ENCODE measurements at regions not wholly inside any gene's neighbourhood (a gene's known extent, or its start where the extent isn't known, plus 50 kb on each side); places are given as distances from the start of the nearest gene placed in this dataset.

DNA sequence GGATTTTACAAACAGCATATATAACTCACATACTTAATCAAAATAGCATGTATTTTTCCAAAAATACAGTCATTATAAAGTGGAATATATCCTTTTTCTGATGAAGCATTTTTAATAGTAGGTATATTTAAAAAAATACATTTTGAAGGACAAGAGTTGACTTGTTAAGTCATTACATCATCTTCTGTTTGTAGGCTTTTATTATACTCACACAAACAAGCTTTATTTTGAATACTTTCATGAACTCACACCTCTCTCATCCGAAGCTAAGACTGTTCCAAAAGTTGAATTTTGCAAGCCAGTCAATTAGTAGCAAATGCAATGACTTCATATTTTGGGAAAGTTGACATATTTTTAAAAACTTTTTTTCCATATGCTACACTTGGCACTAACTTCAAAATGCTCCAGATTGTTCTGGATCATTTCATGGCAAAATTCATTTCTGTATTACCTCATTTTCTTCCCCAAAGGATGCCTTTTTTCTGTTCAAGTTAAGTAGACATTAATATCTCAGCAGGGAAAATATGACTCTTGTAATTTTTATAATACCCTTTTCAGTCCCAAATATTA, 68.5 kb upstream of the WDR75 start:
- Histone ChIP-seq H3K79me2 (ENCODE audit: control insufficient read depth, insufficient read depth, low read length) (no peaks in the 10 kb centered on the region), H3K4me2 (ENCODE audit: control insufficient read depth, extremely low read depth, insufficient read depth, low read depth, low read length) (no peak overlapping the region), H3K4me1 (ENCODE audit: control insufficient read depth, extremely low read depth, insufficient read depth, low read length) (peaks cover 10% of the 10 kb centered on the region), H3K27me3 (ENCODE audit: control insufficient read depth, extremely low read depth, insufficient read depth, low read length) (no peaks in the 10 kb centered on the region), H3K27ac (ENCODE audit: control insufficient read depth, insufficient read depth, low read length) (no peak overlapping the region), H3K36me3 (ENCODE audit: control insufficient read depth in 2 of 2, extremely low read depth in 1 of 2, insufficient read depth in 2 of 2, low read length in 2 of 2) (no peaks in the 10 kb centered on the region), H3K9me1 (ENCODE audit: control insufficient read depth, extremely low read depth, insufficient read depth, low read length) (no peaks in the 10 kb centered on the region), H3K9ac (ENCODE audit: control insufficient read depth, extremely low read depth, insufficient read depth, low read length) (no peak overlapping the region), H3K4me3 (ENCODE audit: control insufficient read depth in 2 of 3, extremely low read depth in 1 of 3, insufficient read depth in 2 of 3, low read depth in 1 of 3, low read length in 3 of 3) (no peak overlapping the region), H4K20me1 (ENCODE audit: control insufficient read depth, extremely low read depth, insufficient read depth, low read length) (no peaks in the 10 kb centered on the region), H3K9me3 (ENCODE audit: control insufficient read depth, low read depth, low read length) (no peaks in the 10 kb centered on the region), H2AFZ (ENCODE audit: control insufficient read depth, low read length) (no peak overlapping the region)
- dilution Hi-C loops (cut with MboI; ENCODE audit: extremely low pct_ligation_motif_present, low sequenced_read_pairs) = no loop called here
- FAIRE-seq (no peak), DNase-seq (ENCODE audit: low read depth, low spot score) (no peak)
- no peak for TF ChIP-seq EZH2 (IDR thresholded peaks at IDR 0.05; ENCODE audit: low read length)
- TF ChIP-seq, protein P1, sequence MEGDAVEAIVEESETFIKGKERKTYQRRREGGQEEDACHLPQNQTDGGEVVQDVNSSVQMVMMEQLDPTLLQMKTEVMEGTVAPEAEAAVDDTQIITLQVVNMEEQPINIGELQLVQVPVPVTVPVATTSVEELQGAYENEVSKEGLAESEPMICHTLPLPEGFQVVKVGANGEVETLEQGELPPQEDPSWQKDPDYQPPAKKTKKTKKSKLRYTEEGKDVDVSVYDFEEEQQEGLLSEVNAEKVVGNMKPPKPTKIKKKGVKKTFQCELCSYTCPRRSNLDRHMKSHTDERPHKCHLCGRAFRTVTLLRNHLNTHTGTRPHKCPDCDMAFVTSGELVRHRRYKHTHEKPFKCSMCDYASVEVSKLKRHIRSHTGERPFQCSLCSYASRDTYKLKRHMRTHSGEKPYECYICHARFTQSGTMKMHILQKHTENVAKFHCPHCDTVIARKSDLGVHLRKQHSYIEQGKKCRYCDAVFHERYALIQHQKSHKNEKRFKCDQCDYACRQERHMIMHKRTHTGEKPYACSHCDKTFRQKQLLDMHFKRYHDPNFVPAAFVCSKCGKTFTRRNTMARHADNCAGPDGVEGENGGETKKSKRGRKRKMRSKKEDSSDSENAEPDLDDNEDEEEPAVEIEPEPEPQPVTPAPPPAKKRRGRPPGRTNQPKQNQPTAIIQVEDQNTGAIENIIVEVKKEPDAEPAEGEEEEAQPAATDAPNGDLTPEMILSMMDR (optimal IDR thresholded peaks at IDR 0.05 in 1 of 3, IDR thresholded peaks at IDR 0.05 in 1 of 3, conservative IDR thresholded peaks at IDR 0.05 in 1 of 3; ENCODE audit: extremely low read depth in 1 of 3, insufficient read depth in 2 of 3, low read length in 3 of 3) = no peak

DNA sequence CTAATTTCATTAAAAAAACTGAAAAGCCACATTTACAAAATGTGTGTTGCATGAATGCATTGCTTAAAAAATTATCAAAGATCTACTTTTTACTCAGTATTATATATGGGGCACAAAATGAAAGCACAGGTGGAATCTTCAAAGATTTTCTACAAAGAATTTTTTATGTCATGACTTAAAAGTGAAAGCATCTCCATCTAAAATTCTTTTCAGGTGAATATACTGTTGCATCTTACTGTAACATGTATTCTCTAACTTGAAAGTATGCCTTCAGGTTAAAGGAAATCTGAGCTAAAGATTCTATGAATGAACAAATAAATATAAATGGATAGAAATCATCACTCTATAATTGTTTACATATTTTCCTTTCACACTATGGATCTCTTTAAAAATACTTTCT, 66.8 kb upstream of the WDR75 start:
- Histone ChIP-seq H3K9ac (ENCODE audit: control insufficient read depth, extremely low read depth, insufficient read depth, low read length) (no peak overlapping the region), H2AFZ (ENCODE audit: control insufficient read depth, low read length) (no peak overlapping the region), H3K4me1 (ENCODE audit: control insufficient read depth, extremely low read depth, insufficient read depth, low read length) (peaks cover 17% of the 10 kb centered on the region), H3K27me3 (ENCODE audit: control insufficient read depth, extremely low read depth, insufficient read depth, low read length) (no peaks in the 10 kb centered on the region), H3K27ac (ENCODE audit: control insufficient read depth, insufficient read depth, low read length) (no peak overlapping the region), H3K9me3 (ENCODE audit: control insufficient read depth, low read depth, low read length) (no peaks in the 10 kb centered on the region), H3K4me3 (ENCODE audit: control insufficient read depth in 2 of 3, extremely low read depth in 1 of 3, insufficient read depth in 2 of 3, low read depth in 1 of 3, low read length in 3 of 3) (no peak overlapping the region), H3K9me1 (ENCODE audit: control insufficient read depth, extremely low read depth, insufficient read depth, low read length) (no peaks in the 10 kb centered on the region), H3K4me2 (ENCODE audit: control insufficient read depth, extremely low read depth, insufficient read depth, low read depth, low read length) (no peak overlapping the region), H4K20me1 (ENCODE audit: control insufficient read depth, extremely low read depth, insufficient read depth, low read length) (no peaks in the 10 kb centered on the region), H3K79me2 (ENCODE audit: control insufficient read depth, insufficient read depth, low read length) (no peaks in the 10 kb centered on the region), H3K36me3 (ENCODE audit: control insufficient read depth in 2 of 2, extremely low read depth in 1 of 2, insufficient read depth in 2 of 2, low read length in 2 of 2) (no peaks in the 10 kb centered on the region)
- dilution Hi-C loops (cut with MboI; ENCODE audit: extremely low pct_ligation_motif_present, low sequenced_read_pairs) = no loop called here
- DNase-seq (ENCODE audit: low read depth, low spot score) = no peak
- FAIRE-seq = no peak
- TF ChIP-seq, protein P1 (optimal IDR thresholded peaks at IDR 0.05 in 1 of 3, IDR thresholded peaks at IDR 0.05 in 1 of 3, conservative IDR thresholded peaks at IDR 0.05 in 1 of 3; ENCODE audit: extremely low read depth in 1 of 3, insufficient read depth in 2 of 3, low read length in 3 of 3) = no peak
- TF ChIP-seq EZH2 (IDR thresholded peaks at IDR 0.05; ENCODE audit: low read length) = no peak

All from keratinocyte (primary cell).